Stimulated activated CD4-positive, alpha-beta T cell treated with anti-CD3 and anti-CD28 coated beads, Interleukin-2, amount 100 ng/mL, for 4 hours (primary cell): ENCODE measurements at regions not wholly inside any gene's neighbourhood (a gene's known extent, or its start where the extent isn't known, plus 50 kb on each side); places are given as distances from the start of the nearest gene placed in this dataset.
"Not testable (repeated sequence)": the region's sequence is repeated elsewhere in the genome, so short reads cannot be mapped to it uniquely, and the experiment has no call there.

Experiments
- DNase-seq: peaks from one replicate; pipeline ENCODE4 v3.0.0-alpha.2; 2020; ENCODE audit warnings: low read depth

GRCh38 chr5:36529142-36529541, 77.3 kb upstream of the SLC1A3 start:
- no peak for DNase-seq

- no peak for DNase-seq
Observed at GRCh38 chr5:36530215-36530614, 76.2 kb upstream of the SLC1A3 start.

GRCh38 chr5:36531401-36531800, 75.0 kb upstream of the SLC1A3 start:
- no peak for DNase-seq

- no peak for DNase-seq
Observed at GRCh38 chr5:36535378-36535777, 71.0 kb upstream of the SLC1A3 start.

- no peak for DNase-seq
Observed at GRCh38 chr5:36535859-36536615, 70.4 kb upstream of the SLC1A3 start.

- no peak for DNase-seq
Observed at GRCh38 chr5:36536616-36537005, 69.8 kb upstream of the SLC1A3 start.

GRCh38 chr5:36537724-36538123, 68.7 kb upstream of the SLC1A3 start:
- DNase-seq, result no peak

- DNase-seq, result no peak
Observed at GRCh38 chr5:36552651-36553393, 53.6 kb upstream of the SLC1A3 start.

- DNase-seq, result not testable (repeated sequence)
Observed at GRCh38 chr5:36555035-36555434, 51.4 kb upstream of the SLC1A3 start.
